Activated T-cell treated with anti-CD3 and anti-CD28 coated beads, Interleukin-2, amount 50 U/mL, for 72 hours (primary cell): ENCODE measurements at regions not wholly inside any gene's neighbourhood (a gene's known extent, or its start where the extent isn't known, plus 50 kb on each side); places are given as distances from the start of the nearest gene placed in this dataset.

Experiments
- ATAC-seq, 2 donors: fragments of 150-1000 bp; cut with Tn5 transposase; replicated peaks in 1 of 2; 2 replicates each; pipeline ENCODE4 v1.10.0; 2021; ENCODE audit warnings: moderate library complexity in 2 of 2, mild to moderate bottlenecking in 1 of 2
- DNase-seq, 2 donors: peaks; one replicate each; pipeline ENCODE4 v3.0.0; 2021 to 2022; ENCODE audit warnings: mixed read lengths in 1 of 2
- H3K27ac Mint-ChIP-seq: one replicate; pipeline ENCODE4 v1.8.0; 2022; ENCODE audit warnings: mild to moderate bottlenecking, moderate library complexity, mixed read lengths
- H3K27me3 Mint-ChIP-seq: one replicate; pipeline ENCODE4 v1.8.0; 2022; ENCODE audit warnings: low read depth, mixed read lengths
- H3K36me3 Mint-ChIP-seq, 2 donors: one replicate each; pipeline ENCODE4 v1.8.0; 2022; ENCODE audit warnings: mixed read lengths in 2 of 2, mild to moderate bottlenecking in 1 of 2; ENCODE audit not compliant: insufficient read depth in 2 of 2
- H3K4me1 Mint-ChIP-seq: one replicate; pipeline ENCODE4 v1.8.0; 2022; ENCODE audit warnings: low read depth, mixed read lengths
- H3K4me3 Mint-ChIP-seq, 2 donors: one replicate each; pipeline ENCODE4 v1.8.0; 2022; ENCODE audit warnings: mild to moderate bottlenecking in 2 of 2, mixed read lengths in 2 of 2, moderate library complexity in 2 of 2
- H3K9me3 Mint-ChIP-seq, 2 donors: one replicate each; pipeline ENCODE4 v1.8.0; 2022; ENCODE audit warnings: mixed read lengths in 2 of 2

- DNase-seq (no peak), ATAC-seq (no peak)
- no peaks in the 10 kb centered on the region for H3K27me3 Mint-ChIP-seq
- H3K36me3 Mint-ChIP-seq, result peaks cover 16 to 44% of the 10 kb centered on the region in 2 donors
- H3K4me1 Mint-ChIP-seq, result peaks cover 9% of the 10 kb centered on the region
- peak overlapping the region; percentile 10 for H3K27ac Mint-ChIP-seq
- H3K9me3 Mint-ChIP-seq, result no peaks in the 10 kb centered on the region
- no peak overlapping the region for H3K4me3 Mint-ChIP-seq
Measured at GRCh38 chr2:159855143-159855542, 57.1 kb upstream of the CD302 start.

GRCh38 chr2:159854481-159854880, 56.5 kb upstream of the CD302 start:
- Mint-ChIP-seq H3K27me3 (no peaks in the 10 kb centered on the region), H3K4me1 (peaks cover 4% of the 10 kb centered on the region), H3K36me3 (peaks cover 13 to 45% of the 10 kb centered on the region in 2 donors), H3K9me3 (no peaks in the 10 kb centered on the region), H3K4me3 (no peak overlapping the region), H3K27ac (no peak overlapping the region)
- ATAC-seq (no peak), DNase-seq (no peak)

GRCh38 chr2:159853101-159853500, 55.1 kb upstream of the CD302 start:
- Mint-ChIP-seq H3K9me3 (no peaks in the 10 kb centered on the region), H3K27me3 (no peaks in the 10 kb centered on the region), H3K27ac (no peak overlapping the region), H3K36me3 (peaks cover 15 to 49% of the 10 kb centered on the region in 2 donors), H3K4me1 (no peaks in the 10 kb centered on the region), H3K4me3 (no peak overlapping the region)
- ATAC-seq (no peak), DNase-seq (no peak)

GRCh38 chr2:159851941-159852340, 53.9 kb upstream of the CD302 start:
- DNase-seq (no peak), ATAC-seq (no peak)
- Mint-ChIP-seq H3K36me3 (peaks cover 17 to 50% of the 10 kb centered on the region in 2 donors), H3K27ac (no peak overlapping the region), H3K4me1 (no peaks in the 10 kb centered on the region), H3K4me3 (no peak overlapping the region), H3K27me3 (no peaks in the 10 kb centered on the region), H3K9me3 (no peaks in the 10 kb centered on the region)

- no peaks in the 10 kb centered on the region for H3K27me3 Mint-ChIP-seq
- H3K36me3 Mint-ChIP-seq, result peaks cover 15 to 47% of the 10 kb centered on the region in 2 donors
- no peak for ATAC-seq
- no peak overlapping the region for H3K27ac Mint-ChIP-seq
- no peaks in the 10 kb centered on the region for H3K9me3 Mint-ChIP-seq
- no peaks in the 10 kb centered on the region for H3K4me1 Mint-ChIP-seq
- H3K4me3 Mint-ChIP-seq, result no peak overlapping the region
- DNase-seq, result no peak
Measured at GRCh38 chr2:159850789-159851188, 52.8 kb upstream of the CD302 start.

GRCh38 chr2:159849160-159849813, 51.3 kb upstream of the CD302 start:
- H3K4me3 Mint-ChIP-seq, result no peak overlapping the region
- no peaks in the 10 kb centered on the region for H3K9me3 Mint-ChIP-seq
- ATAC-seq (no peak), DNase-seq (no peak)
- H3K4me1 Mint-ChIP-seq, result no peaks in the 10 kb centered on the region
- H3K36me3 Mint-ChIP-seq, result peaks cover 13 to 43% of the 10 kb centered on the region in 2 donors
- no peaks in the 10 kb centered on the region for H3K27me3 Mint-ChIP-seq
- no peak overlapping the region for H3K27ac Mint-ChIP-seq
